OCI-LY1 (cell line): ENCODE measurements at regions not wholly inside any gene's neighbourhood (a gene's known extent, or its start where the extent isn't known, plus 50 kb on each side); places are given as distances from the start of the nearest gene placed in this dataset.

Experiments used
- H2AFZ ChIP-seq: fragments of 200-600 bp; sonication (generic), shearing (Covaris generic); 2 replicates; pipeline ENCODE4 v1.6.0; 2014; ENCODE audit warnings: antibody characterized with exemption, mild to moderate bottlenecking, low read length
- H3F3A ChIP-seq: fragments of 200-600 bp; sonication (generic), shearing (Covaris generic); 2 replicates; pipeline ENCODE4 v1.6.0; 2014; ENCODE audit warnings: mild to moderate bottlenecking, antibody characterized with exemption, low read length, moderate library complexity; ENCODE audit not compliant: insufficient read depth
- H3K27ac ChIP-seq: fragments of 200-600 bp; sonication (generic); 2 replicates; pipeline ENCODE4 v1.5.1; 2014; ENCODE audit warnings: low read length, mixed run types, mild to moderate bottlenecking, low read depth; ENCODE audit not compliant: poor library complexity, severe bottlenecking
- H3K27me3 ChIP-seq: fragments of 200-600 bp; sonication (generic); 2 replicates; pipeline ENCODE4 v1.6.0; 2014; ENCODE audit warnings: antibody characterized with exemption, mild to moderate bottlenecking, low read length, moderate library complexity; ENCODE audit not compliant: insufficient read depth
- H3K36me3 ChIP-seq: fragments of 200-600 bp; sonication (generic); 2 replicates; pipeline ENCODE4 v1.6.1; 2014; ENCODE audit warnings: mild to moderate bottlenecking, antibody characterized with exemption, low read length, moderate library complexity, mixed read lengths; ENCODE audit not compliant: insufficient read depth
- H3K4me1 ChIP-seq: fragments of 200-600 bp; sonication (generic); 2 replicates; pipeline ENCODE4 v1.5.1; 2014; ENCODE audit warnings: mild to moderate bottlenecking, low read length, moderate library complexity; ENCODE audit not compliant: insufficient read depth, severe bottlenecking
- H3K4me2 ChIP-seq: fragments of 200-600 bp; sonication (generic), shearing (Covaris generic); 2 replicates; pipeline ENCODE4 v1.6.1; 2014; ENCODE audit warnings: low read length
- H3K4me3 ChIP-seq: fragments of 200-600 bp; sonication (generic); 2 replicates; pipeline ENCODE4 v1.5.1; 2014; ENCODE audit warnings: low read length, low read depth, mild to moderate bottlenecking, mixed read lengths; ENCODE audit not compliant: poor library complexity, severe bottlenecking
- H3K79me2 ChIP-seq: fragments of 200-600 bp; shearing (Covaris generic); 2 replicates; pipeline ENCODE4 v1.6.1; 2016; ENCODE audit warnings: mixed run types, low read length, mixed read lengths; ENCODE audit not compliant: insufficient read depth
- H3K9ac ChIP-seq: fragments of 200-600 bp; sonication (generic), shearing (Covaris generic); 2 replicates; pipeline ENCODE4 v1.6.1; 2014; ENCODE audit warnings: mild to moderate bottlenecking, low read length, mixed read lengths
- H3K9me2 ChIP-seq: fragments of 200-600 bp; sonication (generic), shearing (Covaris generic); 2 replicates; pipeline ENCODE4 v1.6.1; 2014; ENCODE audit warnings: low read depth, mild to moderate bottlenecking, low read length, mixed read lengths
- H3K9me3 ChIP-seq: fragments of 200-600 bp; shearing (Covaris generic); 2 replicates; pipeline ENCODE4 v1.6.1; 2014; ENCODE audit warnings: low read length, mixed read lengths
- H4K20me1 ChIP-seq: fragments of 200-600 bp; sonication (generic), shearing (Covaris generic); 2 replicates; pipeline ENCODE4 v1.6.0; 2016; ENCODE audit warnings: mild to moderate bottlenecking, low read length; ENCODE audit not compliant: insufficient read depth
- CTCF ChIP-seq: fragments of 200-600 bp; sonication (generic), shearing (Covaris generic); IDR thresholded peaks from 2 replicates; pipeline ENCODE4 v1.5.1; 2017; ENCODE audit warnings: mild to moderate bottlenecking, antibody characterized with exemption, low read length, moderate library complexity, mixed read lengths
- EZH2 ChIP-seq: fragments of 200-600 bp; sonication (generic), shearing (Covaris generic); IDR thresholded peaks from 2 replicates; pipeline ENCODE4 v1.8.0; 2017; ENCODE audit warnings: borderline replicate concordance, mixed run types, mild to moderate bottlenecking, antibody characterized with exemption, low read length, moderate library complexity, mixed read lengths

DNA sequence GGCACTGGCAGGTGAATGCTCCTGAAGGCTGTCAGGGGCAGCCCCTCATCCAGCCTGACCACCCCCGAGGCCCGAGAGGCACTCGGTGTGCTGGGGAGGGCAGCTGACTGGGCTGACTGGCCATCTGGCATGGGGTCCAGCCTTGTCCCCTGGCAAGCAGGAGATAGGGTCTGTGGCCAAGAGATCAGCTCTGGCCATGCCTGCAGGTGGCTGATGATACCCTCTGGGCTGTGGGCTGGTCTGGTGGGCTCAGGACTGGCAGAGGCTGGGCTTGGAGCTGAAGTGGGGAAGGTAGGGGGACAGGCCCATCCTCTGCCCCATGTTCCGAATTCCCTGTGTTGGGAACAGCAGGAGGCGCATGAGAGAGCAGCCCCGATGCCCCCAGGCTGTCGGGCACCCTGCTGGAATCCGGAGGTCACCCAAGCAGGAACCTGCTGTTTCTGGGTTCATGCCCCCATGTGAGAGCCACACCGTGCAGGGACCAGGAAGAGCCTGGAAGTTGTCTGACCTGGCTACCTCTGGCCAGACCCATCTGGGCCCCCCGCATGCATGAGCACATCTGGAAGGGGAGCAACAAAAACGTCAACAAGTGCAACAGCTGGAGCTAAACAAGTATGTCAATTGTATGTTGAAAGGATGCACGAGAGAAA is 527.0 kb downstream of the TBC1D22A start:
- Histone ChIP-seq H3K4me1 (no peaks in the 10 kb centered on the region), H3K9me2 (no peaks in the 10 kb centered on the region), H3K9me3 (no peaks in the 10 kb centered on the region), H4K20me1 (no peaks in the 10 kb centered on the region), H3K9ac (no peak overlapping the region), H3K27ac (no peak overlapping the region), H3K36me3 (no peaks in the 10 kb centered on the region), H2AFZ (no peak overlapping the region), H3K79me2 (no peaks in the 10 kb centered on the region), H3F3A (no peaks in the 10 kb centered on the region), H3K4me3 (no peak overlapping the region), H3K27me3 (peaks cover under 1% of the 10 kb centered on the region; the same call in 1 of the 2 replicates), H3K4me2 (no peak overlapping the region)
- TF ChIP-seq EZH2 = no peak
- TF ChIP-seq CTCF = no peak

DNA sequence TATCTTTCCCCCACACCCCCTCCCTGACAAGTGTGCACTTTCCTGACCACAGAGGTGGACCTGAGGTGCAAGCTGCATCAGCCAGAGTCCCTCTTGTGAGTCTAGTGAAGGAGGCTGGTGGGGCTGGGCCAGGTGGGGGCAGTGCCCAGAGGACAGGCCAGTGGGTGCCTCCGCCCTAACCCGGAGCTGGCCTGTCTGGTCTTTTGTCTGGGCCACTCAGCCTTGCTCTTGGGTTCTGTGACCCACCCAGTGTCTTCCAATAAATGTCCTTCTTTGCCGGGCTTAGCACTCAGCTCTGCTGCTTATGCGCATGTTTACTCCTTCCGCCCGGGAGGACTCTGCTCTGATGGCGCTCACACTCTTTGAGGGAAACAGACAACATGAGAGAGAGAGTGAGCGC is 526.2 kb downstream of the TBC1D22A start:
- Histone ChIP-seq H3K27ac (no peak overlapping the region), H3K9ac (no peak overlapping the region), H3F3A (no peaks in the 10 kb centered on the region), H2AFZ (no peak overlapping the region), H3K27me3 (no peaks in the 10 kb centered on the region; the same call in 1 of the 2 replicates), H3K9me3 (no peaks in the 10 kb centered on the region), H3K4me3 (no peak overlapping the region), H3K4me1 (no peaks in the 10 kb centered on the region), H3K4me2 (no peak overlapping the region), H3K79me2 (no peaks in the 10 kb centered on the region), H3K9me2 (no peaks in the 10 kb centered on the region), H3K36me3 (no peaks in the 10 kb centered on the region), H4K20me1 (no peaks in the 10 kb centered on the region)
- no peak for TF ChIP-seq CTCF
- no peak for TF ChIP-seq EZH2

DNA sequence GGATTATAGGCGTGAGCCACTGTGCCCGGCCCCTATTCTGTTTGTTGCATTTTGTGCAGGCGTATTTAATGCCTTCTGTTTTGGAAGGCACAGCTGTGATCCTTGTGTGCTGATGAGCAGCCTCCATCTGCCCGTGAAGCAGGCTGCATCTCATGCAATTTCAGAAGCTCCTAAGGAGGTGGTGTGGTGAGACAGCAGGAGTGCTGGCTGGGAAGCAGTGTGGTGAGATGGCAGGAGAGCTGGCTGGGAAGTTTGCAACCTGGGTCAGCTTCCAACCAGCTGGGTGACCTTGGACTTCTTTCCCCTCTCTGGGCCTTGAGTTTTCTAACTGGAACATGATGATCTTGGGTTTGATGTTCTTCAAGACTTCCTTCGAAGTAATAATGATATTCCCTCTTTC is 525.1 kb downstream of the TBC1D22A start:
- Histone ChIP-seq H3K79me2 (no peaks in the 10 kb centered on the region), H3K9me2 (no peaks in the 10 kb centered on the region), H3K36me3 (no peaks in the 10 kb centered on the region), H3K27ac (no peak overlapping the region), H3K27me3 (peaks cover 3% of the 10 kb centered on the region; the same call in 1 of the 2 replicates), H3K9ac (no peak overlapping the region), H3K9me3 (no peaks in the 10 kb centered on the region), H3K4me1 (no peaks in the 10 kb centered on the region), H3K4me2 (no peak overlapping the region), H2AFZ (no peak overlapping the region), H3F3A (no peaks in the 10 kb centered on the region), H3K4me3 (no peak overlapping the region), H4K20me1 (no peaks in the 10 kb centered on the region)
- no peak for TF ChIP-seq EZH2
- TF ChIP-seq CTCF = no peak
